GM12892 (cell line): ENCODE measurements at regions not wholly inside any gene's neighbourhood (a gene's known extent, or its start where the extent isn't known, plus 50 kb on each side); places are given as distances from the start of the nearest gene placed in this dataset.

Source experiments
- POLR2A ChIP-seq: IDR thresholded peaks from 2 replicates; pipeline ENCODE4 v1.6.1; 2011; ENCODE audit warnings: low read depth, low read length, control low read depth
- POLR2AphosphoS5 ChIP-seq: IDR thresholded peaks from 2 replicates; pipeline ENCODE4 v1.6.1; 2011; ENCODE audit warnings: low read depth, low read length, control low read depth
- TAF1 ChIP-seq: IDR thresholded peaks from 2 replicates; pipeline ENCODE4 v1.6.1; 2011; ENCODE audit warnings: low read depth, mild to moderate bottlenecking, control low read depth, low read length, borderline replicate concordance

DNA sequence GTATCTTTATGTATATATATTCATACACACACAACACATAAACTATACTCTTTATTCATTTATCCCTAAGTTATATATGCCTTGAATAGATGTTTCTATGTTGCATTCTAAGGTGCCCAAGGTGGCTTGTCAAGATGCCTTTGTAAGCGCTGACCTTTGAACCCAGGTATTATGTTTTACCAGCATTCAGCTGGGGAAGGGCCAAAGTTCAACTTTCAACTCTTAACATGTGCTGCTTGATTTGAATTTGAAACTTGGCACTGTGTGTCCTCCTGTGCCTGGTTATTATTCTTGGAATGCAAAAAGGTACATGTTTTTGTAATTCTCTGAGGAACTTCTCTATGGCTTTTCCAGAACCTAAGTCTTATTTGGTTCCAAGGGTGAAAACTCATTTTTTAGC, 146.5 kb downstream of the EDN1 start:
- no peak for TF ChIP-seq POLR2AphosphoS5
- TF ChIP-seq POLR2A = no peak
- TF ChIP-seq TAF1 = no peak
